HG03342 (cell line): ENCODE measurements at regions not wholly inside any gene's neighbourhood (a gene's known extent, or its start where the extent isn't known, plus 50 kb on each side); places are given as distances from the start of the nearest gene placed in this dataset.

Source experiments
- ATAC-seq: cut with Tn5 transposase; IDR thresholded peaks from one replicate; pipeline ENCODE4 v1.9.1; 2021; ENCODE audit warnings: mild to moderate bottlenecking, moderate library complexity; ENCODE audit not compliant: unreplicated experiment

DNA sequence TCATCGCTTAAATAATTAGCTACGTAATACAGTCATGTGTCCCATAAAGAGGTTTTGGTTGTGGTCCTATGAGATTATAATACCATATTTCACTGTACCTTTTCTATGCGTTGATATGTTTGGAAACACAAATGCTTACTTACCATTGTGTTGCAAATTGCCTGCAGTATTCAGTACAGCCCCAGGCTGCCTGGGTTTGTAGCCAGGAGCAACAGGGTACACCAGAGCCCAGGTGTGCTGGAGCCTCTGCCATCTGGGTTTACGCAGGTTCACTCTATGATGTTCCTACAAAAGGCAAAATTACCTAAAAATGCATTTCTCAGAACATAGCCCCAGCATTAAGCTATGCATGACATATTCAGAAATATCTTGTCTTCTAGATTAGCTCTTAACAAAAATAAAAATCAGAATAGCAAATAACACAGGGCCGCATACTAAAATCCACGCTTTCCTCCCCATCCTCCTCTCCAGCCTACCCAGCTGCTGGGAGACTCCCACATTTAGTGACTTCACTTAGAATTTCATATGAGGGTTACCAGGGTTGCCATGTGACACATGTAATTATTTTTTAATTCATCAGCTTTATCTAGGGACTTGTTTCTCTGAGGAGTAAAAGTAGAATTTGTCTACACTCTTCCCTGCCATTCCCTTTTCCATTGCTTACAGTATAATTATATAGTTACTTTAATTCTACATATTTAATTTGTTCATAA, 559.0 kb upstream of the ADARB2 start:
- no peak for ATAC-seq

DNA sequence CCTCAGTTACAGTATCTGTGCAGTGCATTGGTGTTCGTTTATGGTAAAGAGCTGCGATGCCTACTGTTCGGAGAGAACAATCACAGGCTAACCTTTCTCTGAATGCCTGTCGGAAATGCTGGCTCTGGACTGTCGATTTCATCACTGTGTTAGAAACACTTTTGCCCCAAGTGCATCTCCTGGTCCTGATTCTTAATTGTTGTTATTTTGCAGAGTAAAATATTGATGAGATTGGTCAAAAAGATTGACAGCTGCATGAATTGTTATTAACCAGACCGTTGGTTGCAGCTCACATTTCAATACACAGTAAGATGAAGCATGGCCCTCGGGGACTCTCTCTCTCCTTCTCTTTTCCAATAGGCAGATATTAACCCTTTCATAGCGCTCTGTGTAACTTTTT, 557.4 kb upstream of the ADARB2 start:
- no peak for ATAC-seq

- ATAC-seq = no peak
Measured at GRCh38 chr10:2284071-2284470, 546.7 kb upstream of the ADARB2 start.

- ATAC-seq = no peak
Measured at GRCh38 chr10:2282202-2282601, 544.9 kb upstream of the ADARB2 start.

GRCh38 chr10:2280713-2281300, 543.5 kb upstream of the ADARB2 start:
- no peak for ATAC-seq

- ATAC-seq = no peak
Measured at GRCh38 chr10:2279711-2280110, 542.4 kb upstream of the ADARB2 start.

DNA sequence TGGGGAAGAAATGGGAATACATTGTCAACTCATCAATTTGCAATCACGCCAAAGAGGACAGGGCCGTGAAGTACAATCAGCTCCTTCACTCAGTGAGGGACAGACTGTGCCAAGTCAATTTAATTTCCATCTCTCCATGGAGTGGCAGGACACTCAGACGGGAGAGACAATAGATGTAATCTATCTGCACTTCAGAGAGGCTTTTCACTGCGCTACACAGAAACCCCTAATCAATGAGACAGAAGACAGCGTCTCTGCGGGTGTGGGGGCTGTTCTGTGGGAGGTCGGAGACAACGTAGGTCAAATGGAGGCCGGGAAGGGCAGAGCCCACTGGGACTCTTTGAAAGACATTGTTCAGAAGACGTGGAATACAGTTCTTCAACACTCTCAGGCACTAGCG, 541.0 kb upstream of the ADARB2 start:
- ATAC-seq = no peak

GRCh38 chr10:2263561-2263960, 526.2 kb upstream of the ADARB2 start:
- ATAC-seq = no peak

GRCh38 chr10:2262878-2263277, 525.6 kb upstream of the ADARB2 start:
- no peak for ATAC-seq

DNA sequence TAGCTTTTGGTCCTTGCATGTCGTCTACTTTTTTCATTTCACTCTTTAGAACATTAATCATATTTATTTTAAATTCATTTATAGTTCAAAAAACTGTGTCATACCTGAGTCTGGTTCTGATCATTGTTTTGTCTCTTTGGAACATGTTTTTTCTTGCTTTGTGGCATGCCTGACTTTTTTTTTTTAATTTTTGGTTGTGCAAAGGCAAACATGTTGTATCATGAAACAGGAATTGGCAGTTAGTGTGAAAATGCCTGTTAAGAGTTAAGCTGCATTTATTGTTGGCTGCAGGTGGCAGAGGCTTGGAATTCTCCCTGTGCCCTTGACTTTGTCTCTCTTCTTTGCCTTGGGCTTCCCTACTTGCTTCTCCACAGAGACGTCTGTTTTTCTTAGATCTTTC, 525.0 kb upstream of the ADARB2 start:
- no peak for ATAC-seq

- ATAC-seq = no peak
Measured at GRCh38 chr10:2256241-2256640, 518.9 kb upstream of the ADARB2 start.

- no peak for ATAC-seq
Measured at GRCh38 chr10:2252096-2252495, 514.8 kb upstream of the ADARB2 start.

- ATAC-seq = no peak
Measured at GRCh38 chr10:2251631-2252030, 514.3 kb upstream of the ADARB2 start.

DNA sequence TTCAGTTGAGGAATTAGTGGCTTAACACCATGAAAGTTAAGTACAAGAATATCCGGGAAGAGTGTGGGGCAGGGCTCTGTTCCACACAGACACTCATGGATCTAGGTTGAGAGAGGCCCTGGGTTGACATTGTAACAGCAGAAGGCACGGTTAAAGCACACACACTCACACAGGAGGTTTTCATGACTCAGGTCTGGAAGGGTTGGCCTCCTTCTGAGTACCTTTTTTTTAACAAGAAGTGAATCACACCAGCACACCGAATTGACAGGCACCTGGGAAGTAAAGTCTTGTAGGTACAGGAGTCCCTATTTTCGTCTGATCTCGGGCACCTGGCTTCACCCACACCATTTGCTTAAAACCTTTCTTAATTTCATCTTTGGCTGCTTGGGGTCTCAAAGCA, 509.4 kb upstream of the ADARB2 start:
- no peak for ATAC-seq

GRCh38 chr10:2245580-2245979, 508.3 kb upstream of the ADARB2 start:
- ATAC-seq = no peak

DNA sequence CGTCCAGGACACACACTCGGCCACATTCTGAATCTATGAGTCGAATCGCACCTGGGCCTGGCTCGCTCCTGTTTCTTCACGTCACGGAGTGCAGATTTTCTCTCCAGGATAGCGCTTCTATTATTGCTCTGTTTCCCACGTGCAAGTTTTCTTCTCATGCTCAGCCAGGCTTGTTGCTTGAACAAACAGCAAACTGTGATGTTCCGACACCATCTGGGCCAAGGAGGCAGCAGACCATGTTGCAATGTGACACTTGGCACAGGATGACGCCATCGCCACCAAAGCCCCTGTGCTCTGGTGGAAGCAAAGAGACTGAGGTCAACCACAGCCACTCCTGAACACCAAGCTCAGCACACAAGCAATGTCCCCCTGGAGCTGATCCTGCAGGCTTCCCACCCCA, 507.1 kb upstream of the ADARB2 start:
- no peak for ATAC-seq

DNA sequence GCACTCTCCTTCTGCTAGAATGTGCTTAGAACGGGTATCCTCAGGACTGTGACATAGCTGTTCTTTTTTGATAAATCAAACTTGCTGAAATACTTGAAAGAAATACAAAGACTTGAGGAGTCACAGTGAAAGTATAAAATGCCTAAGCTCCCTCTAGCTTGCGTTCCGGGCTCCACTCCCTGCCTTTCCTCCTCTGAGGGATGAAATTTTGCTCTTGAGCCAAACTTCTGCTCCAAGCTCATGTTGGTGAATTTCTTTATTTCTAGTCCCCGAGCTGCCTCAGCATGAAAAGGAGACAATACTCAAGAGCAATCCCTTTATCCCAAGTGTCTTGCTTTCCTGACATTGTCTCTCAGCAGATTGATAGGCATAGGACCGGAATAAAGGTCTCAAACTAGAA, 499.6 kb upstream of the ADARB2 start:
- no peak for ATAC-seq

DNA sequence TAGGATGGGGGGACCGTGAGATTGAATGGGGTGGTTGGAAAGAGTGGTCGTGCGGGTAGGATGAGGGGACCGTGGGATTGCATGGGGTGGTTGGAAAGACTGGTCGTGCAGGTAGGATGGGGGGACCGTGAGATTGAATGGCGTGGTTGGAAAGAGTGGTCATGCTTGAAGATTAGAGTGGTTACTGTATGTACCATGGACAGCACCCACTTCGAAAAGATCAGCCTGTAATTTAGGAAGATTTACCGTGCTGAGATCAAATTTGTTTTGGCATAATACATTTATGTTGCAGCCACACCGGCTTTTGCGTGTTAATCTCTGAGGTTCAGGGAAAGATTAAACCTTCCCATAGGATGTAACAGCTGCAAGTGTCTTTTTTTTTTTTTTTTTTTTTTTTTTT, 495.2 kb upstream of the ADARB2 start:
- no peak for ATAC-seq

DNA sequence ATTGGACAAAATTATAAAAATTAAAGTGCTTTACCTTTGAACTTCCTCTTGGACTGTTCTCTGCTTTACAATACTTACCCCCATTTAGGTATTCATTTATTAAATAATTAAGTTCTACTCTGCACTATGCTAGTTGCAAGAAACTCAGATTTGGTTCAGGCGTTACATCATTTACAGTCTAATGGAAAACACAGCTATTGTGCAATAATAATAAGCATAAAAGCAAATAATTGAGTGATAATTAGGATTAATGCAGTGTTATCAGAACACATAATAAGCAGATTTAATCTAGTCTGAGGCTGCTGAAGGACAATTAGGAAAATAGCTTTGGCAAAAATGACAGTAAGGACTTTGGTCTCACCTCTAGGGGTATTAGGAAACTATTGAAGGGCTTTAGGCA, 493.2 kb upstream of the ADARB2 start:
- ATAC-seq = no peak

DNA sequence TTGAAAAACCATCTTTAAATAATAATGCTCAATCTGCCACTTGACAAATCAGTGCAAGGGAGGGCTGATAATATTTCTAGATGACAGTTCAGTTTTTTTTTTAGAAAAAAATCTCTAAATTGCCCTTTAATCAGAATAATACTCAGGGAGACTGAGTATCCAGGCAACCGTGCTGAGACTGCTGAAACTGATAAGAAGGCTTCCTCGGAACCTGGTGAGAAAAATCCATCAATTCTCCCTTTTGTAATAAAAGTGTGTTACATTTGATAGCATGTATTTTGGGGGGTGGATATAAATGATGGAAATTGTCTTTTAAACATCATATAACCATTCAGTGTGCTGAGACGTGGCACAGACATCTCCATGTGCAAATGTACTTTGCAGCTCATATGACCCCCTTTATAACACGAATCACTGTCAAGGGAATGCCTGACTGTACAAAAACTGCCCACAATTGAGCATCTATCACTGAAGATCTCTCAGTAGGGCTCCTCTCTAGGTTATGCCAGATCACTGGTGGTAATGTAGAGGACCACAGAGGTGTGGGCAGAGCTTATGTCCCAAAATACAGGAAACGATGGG, 491.1 kb upstream of the ADARB2 start:
- no peak for ATAC-seq

GRCh38 chr10:2225609-2226008, 488.3 kb upstream of the ADARB2 start:
- no peak for ATAC-seq

- ATAC-seq = no peak
Measured at GRCh38 chr10:2223548-2224320, 486.4 kb upstream of the ADARB2 start.
